MM.1S (cell line): ENCODE measurements at regions not wholly inside any gene's neighbourhood (a gene's known extent, or its start where the extent isn't known, plus 50 kb on each side); places are given as distances from the start of the nearest gene placed in this dataset.

Experiments
- DNase-seq: peaks from one replicate; pipeline ENCODE4 v3.0.0-alpha.2; 2015
- H2AFZ ChIP-seq: fragments of 300-600 bp; sonication (generic); 2 replicates; pipeline ENCODE4 v1.6.0; 2016; ENCODE audit warnings: antibody characterized with exemption, low read length
- H3F3A ChIP-seq: fragments of 300-600 bp; sonication (generic); 2 replicates; pipeline ENCODE4 v1.6.1; 2016; ENCODE audit warnings: mild to moderate bottlenecking, antibody characterized with exemption, low read length, moderate library complexity, mixed read lengths; ENCODE audit not compliant: insufficient read depth
- H3K27ac ChIP-seq: fragments of 300-600 bp; sonication (generic); 2 replicates; pipeline ENCODE4 v1.5.1; 2016; ENCODE audit warnings: mild to moderate bottlenecking, low read length
- H3K27me3 ChIP-seq: fragments of 300-600 bp; sonication (generic); replicated peaks from 2 replicates; pipeline ENCODE4 v1.6.0; 2016; ENCODE audit warnings: low read length; ENCODE audit not compliant: insufficient read depth
- H3K36me3 ChIP-seq: fragments of 300-600 bp; sonication (generic); replicated peaks from 2 replicates; pipeline ENCODE4 v1.6.1; 2016; ENCODE audit warnings: mild to moderate bottlenecking, low read length, mixed read lengths; ENCODE audit not compliant: insufficient read depth
- H3K4me1 ChIP-seq: fragments of 300-600 bp; sonication (generic); 2 replicates; pipeline ENCODE4 v1.6.1; 2016; ENCODE audit warnings: low read length, mixed read lengths
- H3K4me2 ChIP-seq: fragments of 300-600 bp; sonication (generic); 2 replicates; pipeline ENCODE4 v1.6.0; 2016; ENCODE audit warnings: low read depth, low read length
- H3K4me3 ChIP-seq: fragments of 300-600 bp; sonication (generic); 2 replicates; pipeline ENCODE4 v1.5.1; 2016; ENCODE audit warnings: low read length, mixed read lengths
- H3K79me2 ChIP-seq: fragments of 300-600 bp; sonication (generic); 2 replicates; pipeline ENCODE4 v1.6.1; 2016; ENCODE audit warnings: mixed run types, low read length, mixed read lengths
- H3K9ac ChIP-seq: fragments of 300-600 bp; sonication (generic); 2 replicates; pipeline ENCODE4 v1.6.1; 2016; ENCODE audit warnings: low read length, mixed read lengths
- H3K9me2 ChIP-seq: fragments of 300-600 bp; sonication (generic); replicated peaks from 2 replicates; pipeline ENCODE4 v1.6.1; 2016; ENCODE audit warnings: mild to moderate bottlenecking, low read length, mixed read lengths; ENCODE audit not compliant: insufficient read depth
- H3K9me3 ChIP-seq: fragments of 300-600 bp; sonication (generic); replicated peaks from 2 replicates; pipeline ENCODE4 v1.6.1; 2016; ENCODE audit warnings: mild to moderate bottlenecking, low read length, mixed read lengths; ENCODE audit not compliant: insufficient read depth
- H4K20me1 ChIP-seq: fragments of 300-600 bp; sonication (generic); 2 replicates; pipeline ENCODE4 v1.6.1; 2016; ENCODE audit warnings: mild to moderate bottlenecking, low read length, moderate library complexity, mixed read lengths; ENCODE audit not compliant: insufficient read depth
- CTCF ChIP-seq: fragments of 300-600 bp; sonication (generic); IDR thresholded peaks from 2 replicates; pipeline ENCODE4 v1.5.1; 2016; ENCODE audit warnings: antibody characterized with exemption, low read length, mixed read lengths
- EZH2 ChIP-seq: fragments of 300-600 bp; sonication (generic); optimal IDR thresholded peaks from 2 replicates; pipeline ENCODE3; 2017; ENCODE audit warnings: low read depth, mild to moderate bottlenecking, antibody characterized with exemption, low read length, mixed read lengths
- EZH2phosphoT487 ChIP-seq: fragments of 300-600 bp; sonication (generic); IDR thresholded peaks from 2 replicates; pipeline ENCODE4 v1.6.1; 2018; ENCODE audit warnings: antibody characterized with exemption, low read length

- Histone ChIP-seq H3K36me3 (no peaks in the 10 kb centered on the region), H3K4me3 (no peak overlapping the region), H3K9ac (no peak overlapping the region), H3K4me1 (no peaks in the 10 kb centered on the region), H2AFZ (no peak overlapping the region), H3K9me3 (no peaks in the 10 kb centered on the region), H3K27me3 (no peaks in the 10 kb centered on the region), H3K9me2 (no peaks in the 10 kb centered on the region), H3K27ac (no peak overlapping the region), H4K20me1 (no peaks in the 10 kb centered on the region), H3K4me2 (no peak overlapping the region), H3F3A (no peaks in the 10 kb centered on the region), H3K79me2 (no peaks in the 10 kb centered on the region)
- no peak for DNase-seq
- TF ChIP-seq EZH2: no peak
- no peak for TF ChIP-seq EZH2phosphoT487
- TF ChIP-seq CTCF: no peak
Observed at GRCh38 chr4:29717287-29718057, 1002.7 kb upstream of the PCDH7 start.

GRCh38 chr4:29718136-29718535, 1002.0 kb upstream of the PCDH7 start:
- no peaks in the 10 kb centered on the region for H3F3A ChIP-seq
- TF ChIP-seq EZH2phosphoT487: no peak
- no peak for TF ChIP-seq EZH2
- no peak for TF ChIP-seq CTCF
- H2AFZ ChIP-seq: no peak overlapping the region
- DNase-seq: no peak
- H3K36me3 ChIP-seq: no peaks in the 10 kb centered on the region
- H3K4me2 ChIP-seq: no peak overlapping the region
- H3K4me1 ChIP-seq: no peaks in the 10 kb centered on the region
- no peaks in the 10 kb centered on the region for H4K20me1 ChIP-seq
- no peaks in the 10 kb centered on the region for H3K79me2 ChIP-seq
- no peaks in the 10 kb centered on the region for H3K9me3 ChIP-seq
- H3K9ac ChIP-seq: no peak overlapping the region
- H3K27ac ChIP-seq: no peak overlapping the region
- H3K9me2 ChIP-seq: no peaks in the 10 kb centered on the region
- H3K4me3 ChIP-seq: no peak overlapping the region
- no peaks in the 10 kb centered on the region for H3K27me3 ChIP-seq

- no peak for TF ChIP-seq CTCF
- no peak for TF ChIP-seq EZH2phosphoT487
- TF ChIP-seq EZH2: no peak
- Histone ChIP-seq H3K4me3 (no peak overlapping the region), H3K9me2 (no peaks in the 10 kb centered on the region), H3K9me3 (no peaks in the 10 kb centered on the region), H3K4me2 (no peak overlapping the region), H3K27ac (no peak overlapping the region), H3K79me2 (no peaks in the 10 kb centered on the region), H3K4me1 (no peaks in the 10 kb centered on the region), H3K27me3 (no peaks in the 10 kb centered on the region), H2AFZ (no peak overlapping the region), H3F3A (no peaks in the 10 kb centered on the region), H4K20me1 (no peaks in the 10 kb centered on the region), H3K36me3 (no peaks in the 10 kb centered on the region), H3K9ac (no peak overlapping the region)
- DNase-seq: no peak
Observed at GRCh38 chr4:29722253-29722652, 997.9 kb upstream of the PCDH7 start.
